H1 (cell line): ENCODE measurements at regions not wholly inside any gene's neighbourhood (a gene's known extent, or its start where the extent isn't known, plus 50 kb on each side); places are given as distances from the start of the nearest gene placed in this dataset.

Experiments
- BCL11A ChIP-seq, 2 experiments: IDR thresholded peaks; one replicate each; pipeline ENCODE4 v1.6.1; 2011; ENCODE audit warnings: low read depth in 2 of 2, low read length in 2 of 2, mild to moderate bottlenecking in 2 of 2
- HDAC2 ChIP-seq, 2 experiments: fragments of 300-600 bp in 1 of 2; sonication (generic) in 1 of 2; IDR thresholded peaks; 2 replicates each; pipeline ENCODE4 v1.6.1; 2011 to 2012; ENCODE audit warnings: low read depth in 2 of 2, low read length in 2 of 2, mild to moderate bottlenecking in 2 of 2, moderate library complexity in 2 of 2, borderline replicate concordance in 1 of 2, inconsistent platforms in 1 of 2
- SUZ12 ChIP-seq: fragments of 200-600 bp; sonication (generic); IDR thresholded peaks from 2 replicates; pipeline ENCODE4 v1.6.1; 2012; ENCODE audit warnings: mild to moderate bottlenecking, inconsistent platforms, low read length, moderate library complexity, mixed read lengths
- TAF1 ChIP-seq: IDR thresholded peaks from 2 replicates; pipeline ENCODE4 v1.6.1; 2011; ENCODE audit warnings: mild to moderate bottlenecking, low read depth, low read length
- TBP ChIP-seq: IDR thresholded peaks from 2 replicates; pipeline ENCODE4 v1.6.1; 2011; ENCODE audit warnings: low read depth, low read length, improper control_type of control experiment
- TEAD4 ChIP-seq: IDR thresholded peaks from 2 replicates; pipeline ENCODE4 v1.6.1; 2012; ENCODE audit warnings: low read depth, low read length, inconsistent platforms, mixed read lengths
- TF ChIP-seq, protein P1 (sequence below): IDR thresholded peaks from 2 replicates; pipeline ENCODE4 v1.6.1; 2011; ENCODE audit warnings: low read length, improper control_type of control experiment

DNA sequence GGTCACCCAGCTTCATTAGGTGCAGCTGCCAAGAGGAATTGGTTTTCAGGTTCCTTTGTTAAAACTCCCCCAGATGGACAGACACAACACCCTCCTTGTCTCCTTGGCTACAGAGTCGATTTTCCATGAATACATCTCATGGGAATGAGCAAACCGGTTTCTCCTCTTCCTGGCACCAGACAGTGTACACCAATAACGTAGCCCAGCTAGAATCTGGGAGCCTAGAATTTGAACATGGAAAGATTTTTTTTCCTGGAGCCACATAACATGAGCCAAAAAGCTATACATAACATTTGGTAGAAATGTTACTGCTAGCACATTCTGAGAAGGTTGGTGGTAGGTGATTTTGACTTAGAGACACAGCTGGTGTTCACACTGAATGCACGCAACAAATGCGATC is 62.9 kb upstream of the SLC34A2 start (continued):
- TF ChIP-seq HDAC2 (IDR thresholded peaks at IDR 0.05; ENCODE audit: borderline replicate concordance in 1 of 2, low read depth in 2 of 2, low read length in 2 of 2) (no peak), TAF1 (no peak), TEAD4 (no peak), TBP (no peak), BCL11A (IDR thresholded peaks at IDR 0.05; ENCODE audit: low read depth in 2 of 2, low read length in 2 of 2) (no peak), SUZ12 (no peak)
- TF ChIP-seq, protein P1, sequence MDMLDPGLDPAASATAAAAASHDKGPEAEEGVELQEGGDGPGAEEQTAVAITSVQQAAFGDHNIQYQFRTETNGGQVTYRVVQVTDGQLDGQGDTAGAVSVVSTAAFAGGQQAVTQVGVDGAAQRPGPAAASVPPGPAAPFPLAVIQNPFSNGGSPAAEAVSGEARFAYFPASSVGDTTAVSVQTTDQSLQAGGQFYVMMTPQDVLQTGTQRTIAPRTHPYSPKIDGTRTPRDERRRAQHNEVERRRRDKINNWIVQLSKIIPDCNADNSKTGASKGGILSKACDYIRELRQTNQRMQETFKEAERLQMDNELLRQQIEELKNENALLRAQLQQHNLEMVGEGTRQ = no peak
- TF ChIP-seq, all 59 proteins: peak for 0
